WERI-Rb-1 (cell line): ENCODE measurements at regions not wholly inside any gene's neighbourhood (a gene's known extent, or its start where the extent isn't known, plus 50 kb on each side); places are given as distances from the start of the nearest gene placed in this dataset.
"Not testable (repeated sequence)": the region's sequence is repeated elsewhere in the genome, so short reads cannot be mapped to it uniquely, and the experiment has no call there.

Experiments used
- DNase-seq: peaks from one replicate; pipeline ENCODE4 v3.0.0-alpha.2; 2020
- H3K27ac ChIP-seq: fragments of 250-450 bp; sonication (Bioruptor Pico); 2 replicates; pipeline ENCODE4 v1.5.1; 2020; ENCODE audit warnings: mild to moderate bottlenecking, moderate library complexity
- H3K27me3 ChIP-seq: fragments of 250-450 bp; sonication (Bioruptor Pico); 2 replicates; pipeline ENCODE4 v1.5.1; 2021; ENCODE audit warnings: mild to moderate bottlenecking, low read depth, moderate library complexity; ENCODE audit not compliant: insufficient read depth, severe bottlenecking
- H3K36me3 ChIP-seq: fragments of 250-450 bp; sonication (Bioruptor Pico); 2 replicates; pipeline ENCODE4 v1.5.1; 2020; ENCODE audit warnings: mild to moderate bottlenecking, moderate library complexity
- H3K4me3 ChIP-seq: 2 replicates; pipeline ENCODE4 v1.5.1; 2011; ENCODE audit warnings: low read depth, mild to moderate bottlenecking, control low read depth, low read length
- H3K9me3 ChIP-seq: fragments of 250-450 bp; sonication (Bioruptor Pico); 2 replicates; pipeline ENCODE4 v1.5.1; 2021; ENCODE audit warnings: mild to moderate bottlenecking, moderate library complexity; ENCODE audit not compliant: severe bottlenecking
- TF ChIP-seq, protein P1 (sequence below): IDR thresholded peaks from 2 replicates; pipeline ENCODE4 v1.5.1; 2011; ENCODE audit warnings: low read depth, mild to moderate bottlenecking, control low read depth, inconsistent platforms, low read length

DNA sequence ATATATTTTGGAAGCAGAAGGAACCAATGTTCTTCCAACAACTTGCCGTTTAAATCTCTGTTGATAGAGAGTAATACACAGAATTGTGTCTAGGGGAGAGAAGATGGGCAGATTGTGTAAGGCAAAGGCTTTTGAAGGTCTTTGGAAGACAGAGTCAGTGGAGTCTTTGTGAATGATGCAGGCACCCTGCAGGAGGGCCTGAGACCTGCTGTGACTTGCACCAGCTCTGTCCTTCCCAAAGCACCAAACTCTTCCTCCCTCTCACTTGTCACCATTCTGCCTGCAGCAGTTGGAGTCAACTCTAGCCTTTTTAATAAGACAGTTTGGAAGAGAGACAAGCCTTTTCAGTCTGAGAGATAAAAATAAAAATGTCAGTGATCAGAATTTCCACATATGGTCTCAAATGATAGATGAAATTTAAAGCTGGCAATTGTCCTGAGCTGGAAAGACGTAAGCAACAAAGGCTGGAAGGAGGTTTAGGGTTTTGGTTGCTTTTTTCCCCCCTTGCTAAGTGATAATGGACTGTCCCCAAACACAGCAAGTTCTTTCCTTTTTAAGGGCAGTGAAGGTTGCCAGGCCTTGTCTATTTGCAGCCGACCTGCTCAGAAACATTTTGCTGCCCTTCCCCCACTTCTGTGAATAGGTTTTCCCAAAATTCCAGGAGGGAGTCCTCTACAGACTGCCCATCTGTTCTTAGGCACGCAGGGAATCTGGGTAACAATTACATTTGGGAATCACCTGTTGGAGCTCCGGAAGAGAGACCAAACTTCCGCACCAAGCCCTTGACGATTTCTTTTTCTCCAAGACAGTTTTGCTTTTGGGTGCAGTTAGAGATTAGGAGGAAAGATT, 103.0 kb upstream of the NTF3 start:
- Histone ChIP-seq H3K27me3 (no peaks in the 10 kb centered on the region), H3K27ac (no peak overlapping the region), H3K4me3 (no peak overlapping the region), H3K36me3 (no peaks in the 10 kb centered on the region), H3K9me3 (no peaks in the 10 kb centered on the region)
- TF ChIP-seq, protein P1, sequence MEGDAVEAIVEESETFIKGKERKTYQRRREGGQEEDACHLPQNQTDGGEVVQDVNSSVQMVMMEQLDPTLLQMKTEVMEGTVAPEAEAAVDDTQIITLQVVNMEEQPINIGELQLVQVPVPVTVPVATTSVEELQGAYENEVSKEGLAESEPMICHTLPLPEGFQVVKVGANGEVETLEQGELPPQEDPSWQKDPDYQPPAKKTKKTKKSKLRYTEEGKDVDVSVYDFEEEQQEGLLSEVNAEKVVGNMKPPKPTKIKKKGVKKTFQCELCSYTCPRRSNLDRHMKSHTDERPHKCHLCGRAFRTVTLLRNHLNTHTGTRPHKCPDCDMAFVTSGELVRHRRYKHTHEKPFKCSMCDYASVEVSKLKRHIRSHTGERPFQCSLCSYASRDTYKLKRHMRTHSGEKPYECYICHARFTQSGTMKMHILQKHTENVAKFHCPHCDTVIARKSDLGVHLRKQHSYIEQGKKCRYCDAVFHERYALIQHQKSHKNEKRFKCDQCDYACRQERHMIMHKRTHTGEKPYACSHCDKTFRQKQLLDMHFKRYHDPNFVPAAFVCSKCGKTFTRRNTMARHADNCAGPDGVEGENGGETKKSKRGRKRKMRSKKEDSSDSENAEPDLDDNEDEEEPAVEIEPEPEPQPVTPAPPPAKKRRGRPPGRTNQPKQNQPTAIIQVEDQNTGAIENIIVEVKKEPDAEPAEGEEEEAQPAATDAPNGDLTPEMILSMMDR = no peak
- no peak for DNase-seq

DNA sequence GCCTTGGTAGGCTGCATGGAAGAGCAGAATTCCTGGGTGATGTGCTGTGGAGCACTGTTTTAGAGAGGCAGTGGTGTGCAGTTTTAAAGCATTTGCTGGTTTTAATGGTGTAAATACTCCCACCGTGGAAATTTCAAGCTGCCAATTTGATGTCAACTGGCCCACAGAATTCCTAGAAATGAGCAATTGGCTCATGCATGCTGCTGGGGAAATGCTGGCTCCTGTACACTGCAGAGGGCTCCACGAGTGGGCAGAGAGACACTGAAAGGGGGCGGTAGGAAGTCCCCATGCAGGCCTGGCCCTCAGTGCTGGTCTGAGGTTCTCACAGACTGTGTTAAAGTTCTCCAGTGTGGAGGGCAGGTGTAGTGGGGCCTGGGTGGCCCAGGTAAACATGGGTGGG, 99.4 kb upstream of the NTF3 start:
- peak overlapping the region; percentile 34 for H3K27ac ChIP-seq
- H3K27me3 ChIP-seq = no peaks in the 10 kb centered on the region
- TF ChIP-seq, protein P1 = no peak
- no peak overlapping the region for H3K4me3 ChIP-seq
- DNase-seq = no peak
- H3K9me3 ChIP-seq = no peaks in the 10 kb centered on the region
- H3K36me3 ChIP-seq = no peaks in the 10 kb centered on the region

DNA sequence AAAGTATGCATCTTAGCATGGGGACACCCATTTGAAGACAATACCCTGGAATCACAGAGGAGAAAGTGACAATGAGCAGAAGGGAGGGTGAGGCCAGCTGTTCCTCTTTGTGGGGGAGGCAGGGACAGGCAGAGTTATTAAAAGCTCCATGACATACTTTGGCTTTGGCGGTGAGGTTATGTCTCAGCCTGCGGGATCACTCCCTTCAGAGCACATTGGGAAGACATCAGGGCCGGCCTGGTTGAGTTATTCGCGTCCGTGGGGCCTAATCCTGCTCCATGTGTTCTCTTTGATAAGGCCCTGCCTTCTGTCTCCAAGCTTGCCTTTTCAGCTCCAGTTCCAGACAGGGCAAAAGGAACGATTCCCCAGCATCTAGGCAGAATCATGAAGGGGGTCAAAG, 98.8 kb upstream of the NTF3 start:
- H3K4me3 ChIP-seq = no peak overlapping the region
- no peaks in the 10 kb centered on the region for H3K27me3 ChIP-seq
- H3K9me3 ChIP-seq = no peaks in the 10 kb centered on the region
- H3K27ac ChIP-seq = peak overlapping the region; percentile 34
- H3K36me3 ChIP-seq = no peaks in the 10 kb centered on the region
- peak; percentile 58 for DNase-seq
- TF ChIP-seq, protein P1 = no peak

DNA sequence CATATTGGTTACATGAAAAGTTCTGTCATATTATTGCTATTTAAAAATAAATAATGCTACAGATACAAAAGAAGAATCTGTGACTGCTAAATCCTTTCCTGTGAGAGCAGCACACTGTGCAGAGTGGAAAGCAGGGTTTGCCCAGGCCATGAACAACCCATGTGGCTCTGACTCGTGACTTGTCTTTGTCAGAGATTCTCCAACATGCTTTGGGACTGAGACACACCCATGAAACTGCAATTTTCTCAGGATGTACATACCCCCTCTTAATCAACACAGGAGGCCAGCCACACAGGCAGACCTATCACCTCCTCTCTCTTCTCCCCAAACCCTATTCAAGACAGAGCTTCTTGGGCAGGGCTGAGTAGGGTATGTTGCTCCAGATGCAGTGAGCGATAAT, 96.8 kb upstream of the NTF3 start:
- TF ChIP-seq, protein P1 = no peak
- DNase-seq = no peak
- no peaks in the 10 kb centered on the region for H3K9me3 ChIP-seq
- H3K27me3 ChIP-seq = no peaks in the 10 kb centered on the region
- no peak overlapping the region for H3K4me3 ChIP-seq
- no peak overlapping the region for H3K27ac ChIP-seq
- no peaks in the 10 kb centered on the region for H3K36me3 ChIP-seq

DNA sequence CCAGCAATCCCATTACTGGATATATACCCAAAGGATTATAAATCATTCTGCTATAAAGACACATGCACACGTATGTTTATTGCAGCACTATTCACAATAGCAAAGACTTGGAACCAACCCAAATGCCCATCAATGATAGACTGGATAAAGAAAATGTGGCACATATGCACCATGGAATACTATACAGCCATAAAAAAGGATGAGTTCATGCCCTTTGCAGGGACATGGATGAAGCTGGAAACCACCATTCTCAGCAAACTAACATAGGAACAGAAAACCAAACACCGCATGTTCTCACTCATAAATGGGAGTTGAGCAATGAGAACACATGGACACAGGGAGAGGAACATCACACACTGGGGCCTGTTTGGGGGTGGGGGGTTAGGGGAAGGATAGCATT, 90.8 kb upstream of the NTF3 start:
- H3K36me3 ChIP-seq, H3K27me3 ChIP-seq, DNase-seq: not testable (repeated sequence)

DNA sequence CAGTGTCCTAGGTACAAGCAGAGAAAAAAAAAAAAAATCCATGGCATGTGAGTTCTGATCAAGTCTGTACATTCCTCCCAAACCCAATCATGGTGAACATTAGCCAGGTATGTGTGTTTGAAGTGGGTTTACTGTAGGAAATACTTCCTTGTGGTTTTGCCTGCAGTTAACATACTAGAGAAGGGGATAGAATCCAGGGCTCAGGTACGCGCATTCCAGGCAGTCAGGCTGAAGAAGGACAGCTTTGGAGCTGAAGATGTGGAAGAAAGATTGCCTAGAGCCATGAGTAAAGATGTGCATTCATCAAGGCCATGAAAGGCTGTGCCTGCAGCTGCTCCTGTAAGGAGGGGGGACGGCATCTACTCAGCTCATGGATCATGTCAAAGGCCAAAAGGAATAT, 88.2 kb upstream of the NTF3 start:
- H3K27me3 ChIP-seq = no peaks in the 10 kb centered on the region
- no peak for DNase-seq
- H3K36me3 ChIP-seq = no peaks in the 10 kb centered on the region
- no peak overlapping the region for H3K4me3 ChIP-seq
- TF ChIP-seq, protein P1 = no peak
- H3K9me3 ChIP-seq = no peaks in the 10 kb centered on the region
- H3K27ac ChIP-seq = no peak overlapping the region

More for the DNA sequence above, 90.8 kb upstream of the NTF3 start:
- not testable (repeated sequence) for H3K27ac ChIP-seq, H3K9me3 ChIP-seq, H3K4me3 ChIP-seq
